ENCODE measurements at regions not wholly inside any gene's neighbourhood (a gene's known extent, or its start where the extent isn't known, plus 50 kb on each side); places are given as distances from the start of the nearest gene placed in this dataset.

- Histone ChIP-seq H3K9ac (no peak overlapping the region), H3F3A (ENCODE audit: insufficient read depth) (no peaks in the 10 kb centered on the region), H3K4me1 (ENCODE audit: insufficient read depth) (peaks cover 5% of the 10 kb centered on the region; the same call in 1 of the 2 replicates), H3K36me3 (ENCODE audit: low read depth) (no peaks in the 10 kb centered on the region), H3K4me2 (ENCODE audit: unreplicated experiment) (peak overlapping the region; percentile 35), H2AFZ (no peak overlapping the region; the same call in 1 of the 2 replicates), H3K79me2 (ENCODE audit: insufficient read depth) (no peaks in the 10 kb centered on the region), H4K20me1 (ENCODE audit: insufficient read depth) (no peaks in the 10 kb centered on the region), H3K27me3 (replicated peaks; ENCODE audit: insufficient read depth) (no peaks in the 10 kb centered on the region), H3K27ac (no peak overlapping the region), H3K9me2 (ENCODE audit: insufficient read depth) (no peaks in the 10 kb centered on the region), H3K9me3 (ENCODE audit: low read depth) (no peaks in the 10 kb centered on the region), H3K4me3 (no peak overlapping the region)
- TF ChIP-seq EZH2phosphoT487 (IDR thresholded peaks at IDR 0.05; ENCODE audit: insufficient read depth, low read depth) (0 out of 2 replicates have a peak, but pooled peaks have one; percentile 24), EZH2 (IDR thresholded peaks at IDR 0.05; ENCODE audit: insufficient read depth, poor library complexity, severe bottlenecking) (no peak)
- DNase-seq, result peak; percentile 16
- 5 to 11% methylated on average over 3 of the region's 3 CpGs for WGBS, 2 experiments (ENCODE audit: low coverage in 1 of 2, low lambda C conversion rate in 2 of 2, missing lambda C conversion rate in 2 of 2)
- in situ Hi-C loops (cut with MboI), result no loop called here
Measured at GRCh38 chr21:28136656-28137255, 855.9 kb downstream of the LTN1 start.

- no peak overlapping the region for H3K4me3 ChIP-seq
- H3F3A ChIP-seq (ENCODE audit: insufficient read depth), result no peaks in the 10 kb centered on the region
- H3K9me3 ChIP-seq (ENCODE audit: low read depth), result no peaks in the 10 kb centered on the region
- no peaks in the 10 kb centered on the region for H3K27me3 ChIP-seq (replicated peaks; ENCODE audit: insufficient read depth)
- in situ Hi-C loops (cut with MboI), result no loop called here
- peak; percentile 2 for DNase-seq
- no peaks in the 10 kb centered on the region for H3K79me2 ChIP-seq (ENCODE audit: insufficient read depth)
- H3K4me1 ChIP-seq (ENCODE audit: insufficient read depth), result peaks cover 5% of the 10 kb centered on the region; the same call in 1 of the 2 replicates
- no peaks in the 10 kb centered on the region for H3K9me2 ChIP-seq (ENCODE audit: insufficient read depth)
- H3K27ac ChIP-seq, result no peak overlapping the region
- no peak for TF ChIP-seq EZH2 (IDR thresholded peaks at IDR 0.05; ENCODE audit: insufficient read depth, poor library complexity, severe bottlenecking)
- no peak for TF ChIP-seq EZH2phosphoT487 (IDR thresholded peaks at IDR 0.05; ENCODE audit: insufficient read depth, low read depth)
- H4K20me1 ChIP-seq (ENCODE audit: insufficient read depth), result no peaks in the 10 kb centered on the region
- 90% methylated on average over 2 of the region's 2 CpGs for WGBS, 2 experiments (ENCODE audit: low coverage in 1 of 2, low lambda C conversion rate in 2 of 2, missing lambda C conversion rate in 2 of 2)
- H2AFZ ChIP-seq, result no peak overlapping the region
- no peaks in the 10 kb centered on the region for H3K36me3 ChIP-seq (ENCODE audit: low read depth)
- H3K4me2 ChIP-seq (ENCODE audit: unreplicated experiment), result no peak overlapping the region
- H3K9ac ChIP-seq, result no peak overlapping the region
Measured at GRCh38 chr21:28135646-28136045, 857.0 kb downstream of the LTN1 start.

GRCh38 chr21:28133116-28133515, 859.6 kb downstream of the LTN1 start:
- TF ChIP-seq EZH2 (IDR thresholded peaks at IDR 0.05; ENCODE audit: insufficient read depth, poor library complexity, severe bottlenecking) (no peak), EZH2phosphoT487 (IDR thresholded peaks at IDR 0.05; ENCODE audit: insufficient read depth, low read depth) (no peak)
- Histone ChIP-seq H3K4me3 (no peak overlapping the region), H2AFZ (no peak overlapping the region), H3K9me2 (ENCODE audit: insufficient read depth) (no peaks in the 10 kb centered on the region), H3K27me3 (replicated peaks; ENCODE audit: insufficient read depth) (no peaks in the 10 kb centered on the region), H3F3A (ENCODE audit: insufficient read depth) (no peaks in the 10 kb centered on the region), H4K20me1 (ENCODE audit: insufficient read depth) (no peaks in the 10 kb centered on the region), H3K4me1 (ENCODE audit: insufficient read depth) (peaks cover 5% of the 10 kb centered on the region; the same call in 1 of the 2 replicates), H3K9ac (no peak overlapping the region), H3K79me2 (ENCODE audit: insufficient read depth) (no peaks in the 10 kb centered on the region), H3K27ac (no peak overlapping the region), H3K36me3 (ENCODE audit: low read depth) (no peaks in the 10 kb centered on the region), H3K4me2 (ENCODE audit: unreplicated experiment) (no peak overlapping the region), H3K9me3 (ENCODE audit: low read depth) (no peaks in the 10 kb centered on the region)
- in situ Hi-C loops (cut with MboI), result no loop called here
- no peak for DNase-seq
- WGBS, 2 experiments (ENCODE audit: low coverage in 1 of 2, low lambda C conversion rate in 2 of 2, missing lambda C conversion rate in 2 of 2), result 98 to 100% methylated on average over 2 of the region's 2 CpGs

GRCh38 chr21:28132713-28133112, 860.0 kb downstream of the LTN1 start:
- in situ Hi-C loops (cut with MboI), result no loop called here
- Histone ChIP-seq H3K79me2 (ENCODE audit: insufficient read depth) (no peaks in the 10 kb centered on the region), H3K9me3 (ENCODE audit: low read depth) (no peaks in the 10 kb centered on the region), H3K27me3 (replicated peaks; ENCODE audit: insufficient read depth) (no peaks in the 10 kb centered on the region), H3K9me2 (ENCODE audit: insufficient read depth) (no peaks in the 10 kb centered on the region), H3K4me3 (no peak overlapping the region), H3K4me2 (ENCODE audit: unreplicated experiment) (no peak overlapping the region), H4K20me1 (ENCODE audit: insufficient read depth) (no peaks in the 10 kb centered on the region), H3K4me1 (ENCODE audit: insufficient read depth) (peaks cover 5% of the 10 kb centered on the region; the same call in 1 of the 2 replicates), H3K9ac (no peak overlapping the region), H3K27ac (no peak overlapping the region), H3F3A (ENCODE audit: insufficient read depth) (no peaks in the 10 kb centered on the region), H2AFZ (no peak overlapping the region), H3K36me3 (ENCODE audit: low read depth) (no peaks in the 10 kb centered on the region)
- no peak for DNase-seq
- TF ChIP-seq EZH2 (IDR thresholded peaks at IDR 0.05; ENCODE audit: insufficient read depth, poor library complexity, severe bottlenecking), result no peak
- no peak for TF ChIP-seq EZH2phosphoT487 (IDR thresholded peaks at IDR 0.05; ENCODE audit: insufficient read depth, low read depth)
- WGBS, 2 experiments (ENCODE audit: low coverage in 1 of 2, low lambda C conversion rate in 2 of 2, missing lambda C conversion rate in 2 of 2), result 59 to 64% methylated on average over 1 of the region's 1 CpG

Measured in GM23248 (cell line).